ENCODE measurements at regions not wholly inside any gene's neighbourhood (a gene's known extent, or its start where the extent isn't known, plus 50 kb on each side); places are given as distances from the start of the nearest gene placed in this dataset.
"Not testable (repeated sequence)": the region's sequence is repeated elsewhere in the genome, so short reads cannot be mapped to it uniquely, and the experiment has no call there.

DNA sequence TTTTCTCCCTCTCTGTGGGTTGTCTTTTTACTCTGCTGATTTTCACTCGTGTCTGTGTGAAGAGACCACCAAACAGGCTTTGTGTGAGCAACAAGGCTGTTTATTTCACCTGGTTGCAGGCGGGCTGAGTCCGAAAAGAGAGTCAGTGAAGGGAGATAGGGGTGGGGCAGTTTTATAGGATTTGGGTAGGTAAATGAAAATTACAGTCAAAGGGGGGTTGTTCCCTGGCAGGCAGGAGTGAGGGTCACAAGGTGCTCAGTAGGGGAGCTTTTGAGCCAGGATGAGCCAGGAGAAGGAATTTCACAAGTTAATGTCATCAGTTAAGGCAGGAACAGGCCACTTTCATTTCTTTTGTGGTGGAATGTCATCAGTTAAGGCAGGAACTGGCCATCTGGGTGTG lies 729.6 kb downstream of the TRHDE start:
- not testable (repeated sequence) for H3K36me3 ChIP-seq (ENCODE audit: control insufficient read depth, insufficient read depth, low read length)

DNA sequence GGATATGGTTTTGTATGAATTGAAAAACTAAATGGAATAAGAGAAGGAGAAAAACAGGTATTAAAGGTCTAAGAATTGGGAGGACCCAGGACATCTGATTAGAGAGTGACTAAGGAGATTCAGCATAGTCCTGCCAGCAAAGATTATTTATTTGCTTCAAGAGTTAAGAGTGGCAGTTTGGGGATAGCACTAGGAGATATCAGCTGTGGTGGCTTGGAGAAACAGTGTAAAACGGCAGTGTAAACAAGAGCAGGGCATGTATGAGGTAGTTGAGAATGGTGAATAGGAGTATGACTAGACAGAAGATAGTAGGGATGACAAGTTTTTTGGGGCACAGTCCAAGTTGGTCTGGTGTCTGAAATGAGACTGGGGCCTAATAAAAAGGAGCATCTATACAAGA lies 730.3 kb downstream of the TRHDE start:
- not testable (repeated sequence) for H3K27me3 ChIP-seq (ENCODE audit: control insufficient read depth, insufficient read depth, low read length); H3K9me3 ChIP-seq (ENCODE audit: control insufficient read depth, insufficient read depth, low read depth, low read length); H3K36me3 ChIP-seq (ENCODE audit: control insufficient read depth, insufficient read depth, low read length)

More for the DNA sequence above, 729.6 kb downstream of the TRHDE start:
- Histone ChIP-seq H3K4me1 (ENCODE audit: control insufficient read depth, insufficient read depth, low read length) (peaks cover 12% of the 10 kb centered on the region), H3K9ac (ENCODE audit: low read length) (peak overlapping the region; percentile 59), H3K27ac (ENCODE audit: low read depth, low read length) (peak overlapping the region; percentile 81)
- H3K4me3 ChIP-seq (ENCODE audit: low read depth, low read length); H3K9me3 ChIP-seq (ENCODE audit: control insufficient read depth, insufficient read depth, low read depth, low read length); H3K27me3 ChIP-seq (ENCODE audit: control insufficient read depth, insufficient read depth, low read length): not testable (repeated sequence)

GRCh38 chr12:73009138-73009834 lies 737.1 kb downstream of the TRHDE start:
- H3K27ac ChIP-seq (ENCODE audit: low read depth, low read length): peak overlapping the region; percentile 47; the same call in 1 of the 2 replicates
- H3K36me3 ChIP-seq (ENCODE audit: control insufficient read depth, insufficient read depth, low read length); H3K4me3 ChIP-seq (ENCODE audit: low read depth, low read length); H3K4me1 ChIP-seq (ENCODE audit: control insufficient read depth, insufficient read depth, low read length); H3K27me3 ChIP-seq (ENCODE audit: control insufficient read depth, insufficient read depth, low read length); H3K9ac ChIP-seq (ENCODE audit: low read length): not testable (repeated sequence)
- peaks cover 37% of the 10 kb centered on the region; the same call in 1 of the 2 replicates for H3K9me3 ChIP-seq (ENCODE audit: control insufficient read depth, insufficient read depth, low read depth, low read length)

More for the DNA sequence above, 730.3 kb downstream of the TRHDE start:
- H3K4me1 ChIP-seq (ENCODE audit: control insufficient read depth, insufficient read depth, low read length): peaks cover 12% of the 10 kb centered on the region
- not testable (repeated sequence) for H3K27ac ChIP-seq (ENCODE audit: low read depth, low read length); H3K9ac ChIP-seq (ENCODE audit: low read length); H3K4me3 ChIP-seq (ENCODE audit: low read depth, low read length)

GRCh38 chr12:73017981-73018380 lies 745.8 kb downstream of the TRHDE start:
- Histone ChIP-seq H3K4me1 (ENCODE audit: control insufficient read depth, insufficient read depth, low read length) (0 out of 2 replicates have a peak, but pooled peaks cover 4% of the 10 kb centered on the region), H3K27me3 (ENCODE audit: control insufficient read depth, insufficient read depth, low read length) (no peaks in the 10 kb centered on the region), H3K9ac (ENCODE audit: low read length) (no peak overlapping the region), H3K27ac (ENCODE audit: low read depth, low read length) (no peak overlapping the region), H3K4me3 (ENCODE audit: low read depth, low read length) (no peak overlapping the region), H3K9me3 (ENCODE audit: control insufficient read depth, insufficient read depth, low read depth, low read length) (peaks cover 3% of the 10 kb centered on the region; the same call in 1 of the 2 replicates), H3K36me3 (ENCODE audit: control insufficient read depth, insufficient read depth, low read length) (no peaks in the 10 kb centered on the region)

- Histone ChIP-seq H3K27ac (ENCODE audit: low read depth, low read length) (no peak overlapping the region), H3K9ac (ENCODE audit: low read length) (no peak overlapping the region), H3K27me3 (ENCODE audit: control insufficient read depth, insufficient read depth, low read length) (no peaks in the 10 kb centered on the region), H3K4me1 (ENCODE audit: control insufficient read depth, insufficient read depth, low read length) (no peaks in the 10 kb centered on the region), H3K9me3 (ENCODE audit: control insufficient read depth, insufficient read depth, low read depth, low read length) (no peaks in the 10 kb centered on the region), H3K4me3 (ENCODE audit: low read depth, low read length) (no peak overlapping the region), H3K36me3 (ENCODE audit: control insufficient read depth, insufficient read depth, low read length) (no peaks in the 10 kb centered on the region)
Measured at GRCh38 chr12:73053893-73054292, 781.7 kb downstream of the TRHDE start.

GRCh38 chr12:73057428-73057827 lies 785.3 kb downstream of the TRHDE start:
- Histone ChIP-seq H3K27ac (ENCODE audit: low read depth, low read length) (no peak overlapping the region), H3K27me3 (ENCODE audit: control insufficient read depth, insufficient read depth, low read length) (no peaks in the 10 kb centered on the region), H3K4me3 (ENCODE audit: low read depth, low read length) (no peak overlapping the region), H3K9ac (ENCODE audit: low read length) (no peak overlapping the region), H3K4me1 (ENCODE audit: control insufficient read depth, insufficient read depth, low read length) (no peaks in the 10 kb centered on the region), H3K9me3 (ENCODE audit: control insufficient read depth, insufficient read depth, low read depth, low read length) (0 out of 2 replicates have a peak, but pooled peaks cover 3% of the 10 kb centered on the region), H3K36me3 (ENCODE audit: control insufficient read depth, insufficient read depth, low read length) (no peaks in the 10 kb centered on the region)

DNA sequence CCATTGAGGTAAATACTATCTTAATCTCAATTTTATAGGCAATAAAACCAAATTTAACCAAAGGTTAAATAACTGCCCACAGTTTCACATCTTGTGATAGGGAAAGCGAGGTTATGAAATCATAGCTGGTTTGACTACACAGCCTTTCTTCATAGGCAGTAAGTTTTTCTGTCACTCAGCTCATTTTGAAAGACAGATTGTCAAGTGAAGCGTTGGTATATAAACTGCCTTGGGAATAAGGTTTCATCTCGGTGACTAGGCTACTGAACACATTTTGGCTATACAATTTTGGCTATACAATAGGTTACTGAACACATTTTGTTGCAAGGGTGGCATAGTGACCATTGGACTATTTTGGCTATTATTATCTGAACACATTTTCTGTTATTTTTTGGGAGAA lies 793.7 kb downstream of the TRHDE start:
- Histone ChIP-seq H3K36me3 (ENCODE audit: control insufficient read depth, insufficient read depth, low read length) (no peaks in the 10 kb centered on the region), H3K9ac (ENCODE audit: low read length) (no peak overlapping the region), H3K9me3 (ENCODE audit: control insufficient read depth, insufficient read depth, low read depth, low read length) (peaks cover 3% of the 10 kb centered on the region; the same call in 1 of the 2 replicates), H3K4me3 (ENCODE audit: low read depth, low read length) (no peak overlapping the region), H3K4me1 (ENCODE audit: control insufficient read depth, insufficient read depth, low read length) (no peaks in the 10 kb centered on the region), H3K27ac (ENCODE audit: low read depth, low read length) (no peak overlapping the region), H3K27me3 (ENCODE audit: control insufficient read depth, insufficient read depth, low read length) (no peaks in the 10 kb centered on the region)

DNA sequence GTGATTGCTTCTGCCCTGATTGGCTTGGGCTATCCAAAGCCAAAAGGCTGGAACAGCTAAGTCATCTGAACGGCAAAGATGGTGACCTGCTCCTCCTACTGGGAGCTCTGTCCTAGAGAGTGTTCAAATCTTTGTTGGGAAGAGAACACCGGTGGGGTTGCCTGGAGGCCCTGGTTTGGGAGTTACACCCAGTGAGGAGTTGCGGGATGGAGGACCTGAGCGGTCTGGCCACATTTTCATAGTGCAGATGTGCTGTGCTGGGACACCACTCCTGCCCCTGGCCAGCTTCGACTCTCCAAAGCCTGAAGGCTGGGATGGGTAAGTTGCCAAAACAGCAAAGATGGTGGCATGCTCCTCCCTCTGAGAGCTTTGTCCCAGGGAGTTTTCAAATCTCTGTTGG lies 795.4 kb downstream of the TRHDE start:
- Histone ChIP-seq H3K4me1 (ENCODE audit: control insufficient read depth, insufficient read depth, low read length) (no peaks in the 10 kb centered on the region), H3K9me3 (ENCODE audit: control insufficient read depth, insufficient read depth, low read depth, low read length) (peaks cover 10% of the 10 kb centered on the region), H3K36me3 (ENCODE audit: control insufficient read depth, insufficient read depth, low read length) (no peaks in the 10 kb centered on the region), H3K27ac (ENCODE audit: low read depth, low read length) (no peak overlapping the region), H3K9ac (ENCODE audit: low read length) (no peak overlapping the region), H3K27me3 (ENCODE audit: control insufficient read depth, insufficient read depth, low read length) (no peaks in the 10 kb centered on the region), H3K4me3 (ENCODE audit: low read depth, low read length) (no peak overlapping the region)

DNA sequence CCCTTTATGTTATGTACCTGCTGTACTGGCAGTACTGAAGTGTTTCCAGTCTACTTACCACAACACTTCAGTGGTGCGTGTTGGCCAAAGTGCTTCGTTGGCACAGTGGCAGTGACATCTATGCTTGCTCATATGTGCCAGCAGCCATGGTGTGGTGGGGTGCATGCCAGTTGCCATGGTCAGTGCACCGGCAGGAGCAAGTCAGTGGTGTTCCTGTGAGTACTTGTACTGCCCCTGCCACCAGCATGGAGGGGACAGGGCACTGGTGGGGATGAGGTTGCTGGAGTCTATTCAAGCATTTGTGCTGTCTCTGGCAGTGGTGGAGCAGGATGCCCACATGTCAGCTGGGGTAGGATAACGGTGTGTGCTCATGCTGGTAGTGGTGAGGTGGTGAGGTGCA lies 800.0 kb downstream of the TRHDE start:
- H3K27me3 ChIP-seq (ENCODE audit: control insufficient read depth, insufficient read depth, low read length): no peaks in the 10 kb centered on the region
- H3K27ac ChIP-seq (ENCODE audit: low read depth, low read length): no peak overlapping the region
- no peaks in the 10 kb centered on the region for H3K36me3 ChIP-seq (ENCODE audit: control insufficient read depth, insufficient read depth, low read length)
- no peak overlapping the region for H3K4me3 ChIP-seq (ENCODE audit: low read depth, low read length)
- peaks cover 10% of the 10 kb centered on the region for H3K9me3 ChIP-seq (ENCODE audit: control insufficient read depth, insufficient read depth, low read depth, low read length)
- H3K9ac ChIP-seq (ENCODE audit: low read length): no peak overlapping the region
- H3K4me1 ChIP-seq (ENCODE audit: control insufficient read depth, insufficient read depth, low read length): no peaks in the 10 kb centered on the region

DNA sequence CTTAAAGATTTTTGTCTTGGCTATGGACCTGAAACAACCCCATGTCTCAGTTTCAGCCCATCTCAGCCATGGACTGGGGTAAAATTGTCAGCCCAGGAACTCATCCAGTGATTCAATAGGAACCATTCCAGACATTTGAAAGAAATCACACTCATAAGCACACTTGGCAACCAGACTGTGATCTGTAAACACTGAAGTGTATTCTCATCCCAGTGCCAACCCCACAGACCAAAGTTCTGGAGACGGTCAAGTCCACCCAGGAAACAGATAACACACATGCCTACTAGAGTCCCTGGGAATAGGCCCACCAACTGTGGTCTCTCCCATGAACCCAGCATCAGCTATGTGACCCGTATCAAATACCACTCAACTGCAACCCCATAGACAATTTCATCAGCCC lies 804.6 kb downstream of the TRHDE start:
- Histone ChIP-seq H3K36me3 (ENCODE audit: control insufficient read depth, insufficient read depth, low read length) (no peaks in the 10 kb centered on the region), H3K9me3 (ENCODE audit: control insufficient read depth, insufficient read depth, low read depth, low read length) (peaks cover under 1% of the 10 kb centered on the region; the same call in 1 of the 2 replicates), H3K9ac (ENCODE audit: low read length) (no peak overlapping the region), H3K27ac (ENCODE audit: low read depth, low read length) (no peak overlapping the region), H3K4me3 (ENCODE audit: low read depth, low read length) (no peak overlapping the region), H3K27me3 (ENCODE audit: control insufficient read depth, insufficient read depth, low read length) (no peaks in the 10 kb centered on the region), H3K4me1 (ENCODE audit: control insufficient read depth, insufficient read depth, low read length) (no peaks in the 10 kb centered on the region)

- peaks cover 16% of the 10 kb centered on the region for H3K9me3 ChIP-seq (ENCODE audit: control insufficient read depth, insufficient read depth, low read depth, low read length)
- H3K27ac ChIP-seq (ENCODE audit: low read depth, low read length): no peak overlapping the region
- H3K4me3 ChIP-seq (ENCODE audit: low read depth, low read length): no peak overlapping the region
- no peaks in the 10 kb centered on the region for H3K36me3 ChIP-seq (ENCODE audit: control insufficient read depth, insufficient read depth, low read length)
- no peaks in the 10 kb centered on the region for H3K27me3 ChIP-seq (ENCODE audit: control insufficient read depth, insufficient read depth, low read length)
- no peaks in the 10 kb centered on the region for H3K4me1 ChIP-seq (ENCODE audit: control insufficient read depth, insufficient read depth, low read length)
- no peak overlapping the region for H3K9ac ChIP-seq (ENCODE audit: low read length)
Measured at GRCh38 chr12:73083736-73084135, 811.6 kb downstream of the TRHDE start.

All from HUES6 (cell line).